ENCODE measurements at regions not wholly inside any gene's neighbourhood (a gene's known extent, or its start where the extent isn't known, plus 50 kb on each side); places are given as distances from the start of the nearest gene placed in this dataset.

DNA sequence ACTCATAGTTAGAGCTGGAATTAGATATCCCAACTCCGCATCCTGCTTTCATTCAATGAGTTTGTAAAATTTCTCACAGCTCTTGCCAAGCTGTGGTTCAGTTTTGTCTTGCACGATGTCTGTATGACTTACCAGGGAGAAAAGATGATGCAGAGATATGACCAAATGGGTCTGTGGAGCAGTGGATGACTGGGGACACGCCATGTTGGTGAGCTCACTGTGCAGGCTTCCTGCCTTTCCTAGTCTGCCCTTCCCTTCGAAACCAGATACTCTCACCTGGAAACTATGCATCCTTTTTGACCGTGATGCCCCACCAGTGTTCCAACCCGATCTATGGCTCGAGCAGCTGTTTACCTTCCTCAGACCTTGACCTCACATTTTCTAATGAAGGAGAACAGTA is 262.7 kb upstream of the BMP2 start:
- intact Hi-C loops (cut with DNase I; ENCODE audit: low total_unique reads): no loop called here
- WGBS, 2 donors: 85 to 88% methylated on average over 7 of the region's 7 CpGs

DNA sequence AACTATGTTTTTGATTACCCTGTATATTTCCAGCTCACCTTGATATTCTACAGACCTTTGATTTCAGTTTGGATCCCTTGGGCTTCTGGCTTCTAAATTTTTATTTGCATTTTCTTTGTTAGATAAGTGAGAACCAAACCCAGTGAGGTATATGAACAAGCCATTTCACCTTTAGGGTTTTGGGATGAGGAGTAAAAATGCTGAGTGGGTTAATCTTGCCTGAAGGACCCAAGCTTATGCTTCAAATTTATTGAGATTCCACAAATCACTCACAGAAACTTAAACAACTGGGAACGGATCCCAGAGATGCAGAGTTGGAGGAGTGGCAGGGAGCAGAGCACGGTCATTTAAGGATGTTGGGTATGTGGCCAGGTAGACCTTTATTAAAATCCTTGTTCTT is 263.3 kb upstream of the BMP2 start:
- H3K4me3 ChIP-seq (ENCODE audit: low read depth, poor library complexity, severe bottlenecking): no peak overlapping the region
- WGBS, 2 donors: 26 to 35% methylated on average over 2 of the region's 2 CpGs
- DNase-seq (ENCODE audit: low spot score in 2 of 2): no peak
- TF ChIP-seq, protein P1, sequence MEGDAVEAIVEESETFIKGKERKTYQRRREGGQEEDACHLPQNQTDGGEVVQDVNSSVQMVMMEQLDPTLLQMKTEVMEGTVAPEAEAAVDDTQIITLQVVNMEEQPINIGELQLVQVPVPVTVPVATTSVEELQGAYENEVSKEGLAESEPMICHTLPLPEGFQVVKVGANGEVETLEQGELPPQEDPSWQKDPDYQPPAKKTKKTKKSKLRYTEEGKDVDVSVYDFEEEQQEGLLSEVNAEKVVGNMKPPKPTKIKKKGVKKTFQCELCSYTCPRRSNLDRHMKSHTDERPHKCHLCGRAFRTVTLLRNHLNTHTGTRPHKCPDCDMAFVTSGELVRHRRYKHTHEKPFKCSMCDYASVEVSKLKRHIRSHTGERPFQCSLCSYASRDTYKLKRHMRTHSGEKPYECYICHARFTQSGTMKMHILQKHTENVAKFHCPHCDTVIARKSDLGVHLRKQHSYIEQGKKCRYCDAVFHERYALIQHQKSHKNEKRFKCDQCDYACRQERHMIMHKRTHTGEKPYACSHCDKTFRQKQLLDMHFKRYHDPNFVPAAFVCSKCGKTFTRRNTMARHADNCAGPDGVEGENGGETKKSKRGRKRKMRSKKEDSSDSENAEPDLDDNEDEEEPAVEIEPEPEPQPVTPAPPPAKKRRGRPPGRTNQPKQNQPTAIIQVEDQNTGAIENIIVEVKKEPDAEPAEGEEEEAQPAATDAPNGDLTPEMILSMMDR (IDR thresholded peaks at IDR 0.05): no peak
- TF ChIP-seq POLR2A (IDR thresholded peaks at IDR 0.05): no peak
- intact Hi-C loops (cut with DNase I; ENCODE audit: low total_unique reads): no loop called here

More for the DNA sequence above, 262.7 kb upstream of the BMP2 start:
- H3K4me3 ChIP-seq (ENCODE audit: low read depth, poor library complexity, severe bottlenecking): no peak overlapping the region
- TF ChIP-seq POLR2A (IDR thresholded peaks at IDR 0.05): no peak
- TF ChIP-seq, protein P1 (IDR thresholded peaks at IDR 0.05): no peak
- no peak for DNase-seq (ENCODE audit: low spot score in 2 of 2)

DNA sequence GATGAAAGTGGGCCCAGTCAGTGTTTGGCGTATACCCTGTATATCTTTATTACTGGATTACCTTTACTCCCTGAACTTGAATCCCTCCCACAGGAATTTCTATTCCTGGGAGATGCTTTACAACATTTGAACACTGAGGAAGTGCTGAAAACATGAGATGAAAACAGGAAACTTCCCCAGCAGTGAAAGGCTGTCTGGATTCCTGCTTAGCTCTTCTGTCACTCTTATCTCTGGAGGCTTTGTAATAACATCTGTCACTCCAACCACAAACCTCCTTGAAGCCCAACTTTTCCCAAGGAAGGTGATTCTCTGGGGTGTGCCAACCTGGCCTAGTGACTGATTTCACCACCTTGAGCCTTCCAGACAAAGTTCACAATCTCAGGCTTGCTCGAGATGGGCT is 264.5 kb upstream of the BMP2 start:
- WGBS, 2 donors: 87 to 93% methylated on average over 2 of the region's 2 CpGs
- intact Hi-C loops (cut with DNase I; ENCODE audit: low total_unique reads): no loop called here
- DNase-seq (ENCODE audit: low spot score in 2 of 2): no peak
- H3K4me3 ChIP-seq (ENCODE audit: low read depth, poor library complexity, severe bottlenecking): no peak overlapping the region
- no peak for TF ChIP-seq POLR2A (IDR thresholded peaks at IDR 0.05)
- TF ChIP-seq, protein P1 (IDR thresholded peaks at IDR 0.05): no peak

DNA sequence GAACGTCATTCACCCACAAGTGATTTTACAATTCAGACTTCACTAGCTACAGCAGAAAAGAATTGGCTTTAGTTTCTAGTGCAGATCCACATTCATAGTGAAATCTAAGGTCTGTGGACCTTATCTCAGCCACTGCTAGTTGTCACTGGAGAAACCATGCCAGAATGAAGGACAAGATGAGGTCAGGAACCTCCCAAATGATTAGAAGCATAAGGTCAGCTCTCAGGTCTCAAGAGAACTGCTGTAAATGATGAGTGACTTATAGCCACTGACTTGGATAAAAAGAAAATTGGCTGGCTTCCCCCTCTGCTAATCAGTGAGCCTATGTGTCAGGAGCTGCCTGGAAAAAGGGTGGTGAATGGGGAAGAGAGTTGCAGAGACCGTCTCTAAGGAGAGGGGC is 265.3 kb upstream of the BMP2 start:
- WGBS, 2 donors: 72 to 73% methylated on average over 2 of the region's 2 CpGs
- no peak for DNase-seq (ENCODE audit: low spot score in 2 of 2)
- TF ChIP-seq, protein P1 (IDR thresholded peaks at IDR 0.05): no peak
- no peak for TF ChIP-seq POLR2A (IDR thresholded peaks at IDR 0.05)
- no peak overlapping the region for H3K4me3 ChIP-seq (ENCODE audit: low read depth, poor library complexity, severe bottlenecking)
- intact Hi-C loops (cut with DNase I; ENCODE audit: low total_unique reads): no loop called here

DNA sequence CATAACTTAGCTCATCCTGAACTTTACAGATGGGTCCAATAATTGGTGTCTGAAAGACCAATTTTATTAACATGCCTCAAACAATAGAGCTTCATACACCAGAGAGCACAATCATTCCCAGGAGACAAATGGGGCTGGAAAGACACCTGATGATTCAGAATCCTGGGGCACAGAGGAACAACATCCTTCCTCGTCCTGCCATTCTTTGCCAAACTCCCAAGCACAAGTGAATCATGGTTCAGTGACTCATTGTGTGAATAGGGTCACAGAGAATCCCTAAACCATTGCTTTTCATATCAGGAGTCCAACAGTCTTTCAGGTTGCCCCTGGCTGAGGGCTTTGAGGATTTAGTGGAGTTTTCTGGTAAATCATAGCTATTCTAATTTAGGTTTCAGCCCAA is 266.4 kb upstream of the BMP2 start:
- no peak overlapping the region for H3K4me3 ChIP-seq (ENCODE audit: low read depth, poor library complexity, severe bottlenecking)
- intact Hi-C loops (cut with DNase I; ENCODE audit: low total_unique reads): no loop called here
- no peak for DNase-seq (ENCODE audit: low spot score in 2 of 2)
- TF ChIP-seq, protein P1 (IDR thresholded peaks at IDR 0.05): no peak
- no peak for TF ChIP-seq POLR2A (IDR thresholded peaks at IDR 0.05)
- WGBS, 2 donors: 27 to 47% methylated on average over 1 of the region's 1 CpG

DNA sequence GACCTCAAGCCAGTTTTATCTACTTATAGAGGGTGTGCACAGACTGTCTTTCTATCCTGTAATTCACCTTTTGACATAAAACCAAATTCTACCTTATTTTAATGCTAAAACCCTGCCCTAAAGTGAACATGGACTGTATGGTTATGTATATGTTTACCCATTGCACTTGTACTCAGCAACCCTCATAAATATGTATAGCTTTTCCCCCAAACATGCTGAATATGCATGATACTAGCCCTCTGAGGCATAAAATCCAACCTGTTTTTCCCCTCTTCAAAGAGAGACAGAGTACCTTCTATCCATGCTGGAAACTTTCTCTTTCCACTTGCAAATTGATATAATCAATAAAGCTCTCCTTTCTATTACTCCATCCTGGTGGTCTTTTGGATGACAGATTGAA is 267.9 kb upstream of the BMP2 start:
- no peak overlapping the region for H3K4me3 ChIP-seq (ENCODE audit: low read depth, poor library complexity, severe bottlenecking)
- intact Hi-C loops (cut with DNase I; ENCODE audit: low total_unique reads): no loop called here
- no peak for DNase-seq (ENCODE audit: low spot score in 2 of 2)
- TF ChIP-seq, protein P1 (IDR thresholded peaks at IDR 0.05): no peak
- no peak for TF ChIP-seq POLR2A (IDR thresholded peaks at IDR 0.05)
